Muscle layer of duodenum (tissue), 2 donors: ENCODE measurements at regions not wholly inside any gene's neighbourhood (a gene's known extent, or its start where the extent isn't known, plus 50 kb on each side); places are given as distances from the start of the nearest gene placed in this dataset.
"Not testable (repeated sequence)": the region's sequence is repeated elsewhere in the genome, so short reads cannot be mapped to it uniquely, and the experiment has no call there.

ENCODE experiments used
- H3K27ac ChIP-seq: one replicate; pipeline ENCODE4 v1.7.0; 2013; ENCODE audit warnings: mild to moderate bottlenecking, low read length
- H3K27me3 ChIP-seq: one replicate; pipeline ENCODE4 v1.7.0; 2013; ENCODE audit warnings: low read depth, mild to moderate bottlenecking, control low read depth, low read length
- H3K36me3 ChIP-seq, 2 donors: one replicate each; pipeline ENCODE4 v1.7.0; 2013; ENCODE audit warnings: low read length in 2 of 2, control low read depth in 1 of 2, mild to moderate bottlenecking in 1 of 2; ENCODE audit not compliant: insufficient read depth in 2 of 2, control insufficient read depth in 1 of 2
- H3K4me1 ChIP-seq, 2 donors: one replicate each; pipeline ENCODE4 v1.7.0; 2013; ENCODE audit warnings: low read length in 2 of 2, mild to moderate bottlenecking in 2 of 2, control low read depth in 1 of 2, moderate library complexity in 1 of 2; ENCODE audit not compliant: insufficient read depth in 2 of 2, control insufficient read depth in 1 of 2
- H3K4me3 ChIP-seq, 2 donors: one replicate each; pipeline ENCODE4 v1.7.0; 2013; ENCODE audit warnings: low read length in 2 of 2, low read depth in 1 of 2, mild to moderate bottlenecking in 1 of 2
- H3K9me3 ChIP-seq, 2 donors: one replicate each; pipeline ENCODE4 v1.7.0; 2013; ENCODE audit warnings: low read length in 2 of 2, control low read depth in 1 of 2, mild to moderate bottlenecking in 1 of 2; ENCODE audit not compliant: control insufficient read depth in 1 of 2
- donor health status: healthy.

GRCh38 chr9:113685636-113686035, 190.5 kb upstream of the ZNF618 start:
- peaks cover 12% of the 10 kb centered on the region for H3K27me3 ChIP-seq
- H3K36me3 ChIP-seq, H3K4me1 ChIP-seq, H3K27ac ChIP-seq, H3K4me3 ChIP-seq, H3K9me3 ChIP-seq: not testable (repeated sequence)

- peaks cover 12% of the 10 kb centered on the region for H3K27me3 ChIP-seq
- no peak overlapping the region for H3K27ac ChIP-seq
- peak overlapping the region in 1 of 2 donors; percentile 16 for H3K4me3 ChIP-seq
- H3K9me3 ChIP-seq = no peaks in the 10 kb centered on the region
- H3K36me3 ChIP-seq = no peaks in the 10 kb centered on the region
- H3K4me1 ChIP-seq = peaks cover 3 to 7% of the 10 kb centered on the region in 2 donors
Measured at GRCh38 chr9:113687107-113687679, 188.9 kb upstream of the ZNF618 start.

GRCh38 chr9:113687680-113688371, 188.3 kb upstream of the ZNF618 start:
- Histone ChIP-seq H3K4me3 (peak overlapping the region in 1 of 2 donors; percentile 16), H3K9me3 (no peaks in the 10 kb centered on the region), H3K36me3 (no peaks in the 10 kb centered on the region), H3K27ac (no peak overlapping the region), H3K27me3 (peaks cover 12% of the 10 kb centered on the region), H3K4me1 (peaks cover 0 to 7% of the 10 kb centered on the region in 2 donors)

- Histone ChIP-seq H3K27me3 (peaks cover 12% of the 10 kb centered on the region), H3K4me1 (peaks cover 0 to 7% of the 10 kb centered on the region in 2 donors), H3K27ac (no peak overlapping the region), H3K36me3 (no peaks in the 10 kb centered on the region), H3K9me3 (no peaks in the 10 kb centered on the region), H3K4me3 (no peak overlapping the region)
Measured at GRCh38 chr9:113690055-113690740, 185.9 kb upstream of the ZNF618 start.

- H3K27ac ChIP-seq = no peak overlapping the region
- no peak overlapping the region for H3K4me3 ChIP-seq
- peaks cover 0 to 7% of the 10 kb centered on the region in 2 donors for H3K4me1 ChIP-seq
- peaks cover 12% of the 10 kb centered on the region for H3K27me3 ChIP-seq
- H3K36me3 ChIP-seq = no peaks in the 10 kb centered on the region
- no peaks in the 10 kb centered on the region for H3K9me3 ChIP-seq
Measured at GRCh38 chr9:113692256-113692655, 183.9 kb upstream of the ZNF618 start.

GRCh38 chr9:113694912-113695311, 181.2 kb upstream of the ZNF618 start:
- no peak overlapping the region for H3K27ac ChIP-seq
- no peak overlapping the region for H3K4me3 ChIP-seq
- H3K36me3 ChIP-seq = no peaks in the 10 kb centered on the region

GRCh38 chr9:113695440-113695851, 180.7 kb upstream of the ZNF618 start:
- H3K4me3 ChIP-seq = no peak overlapping the region
- H3K27me3 ChIP-seq = no peaks in the 10 kb centered on the region
- H3K27ac ChIP-seq = no peak overlapping the region
- no peaks in the 10 kb centered on the region for H3K9me3 ChIP-seq
- no peaks in the 10 kb centered on the region for H3K36me3 ChIP-seq
- H3K4me1 ChIP-seq = no peaks in the 10 kb centered on the region

More at GRCh38 chr9:113694912-113695311, 181.2 kb upstream of the ZNF618 start:
- Histone ChIP-seq H3K27me3 (no peaks in the 10 kb centered on the region), H3K9me3 (no peaks in the 10 kb centered on the region), H3K4me1 (no peaks in the 10 kb centered on the region)

GRCh38 chr9:113695901-113696300, 180.2 kb upstream of the ZNF618 start:
- no peaks in the 10 kb centered on the region for H3K9me3 ChIP-seq
- no peaks in the 10 kb centered on the region for H3K27me3 ChIP-seq
- H3K4me3 ChIP-seq = no peak overlapping the region
- no peaks in the 10 kb centered on the region for H3K36me3 ChIP-seq
- H3K27ac ChIP-seq = no peak overlapping the region
- no peaks in the 10 kb centered on the region for H3K4me1 ChIP-seq

- Histone ChIP-seq H3K36me3 (no peaks in the 10 kb centered on the region), H3K27me3 (no peaks in the 10 kb centered on the region), H3K4me3 (no peak overlapping the region), H3K27ac (no peak overlapping the region), H3K4me1 (no peaks in the 10 kb centered on the region), H3K9me3 (no peaks in the 10 kb centered on the region)
Measured at GRCh38 chr9:113701774-113702755, 174.0 kb upstream of the ZNF618 start.

GRCh38 chr9:113705306-113705927, 170.7 kb upstream of the ZNF618 start:
- no peaks in the 10 kb centered on the region for H3K27me3 ChIP-seq
- no peaks in the 10 kb centered on the region for H3K4me1 ChIP-seq

More at GRCh38 chr9:113705306-113705927, 170.7 kb upstream of the ZNF618 start:
- Histone ChIP-seq H3K9me3 (no peaks in the 10 kb centered on the region), H3K36me3 (no peaks in the 10 kb centered on the region), H3K27ac (no peak overlapping the region), H3K4me3 (no peak overlapping the region)
